ENCODE measurements at regions not wholly inside any gene's neighbourhood (a gene's known extent, or its start where the extent isn't known, plus 50 kb on each side); places are given as distances from the start of the nearest gene placed in this dataset.
A peak's percentile ranks its signal among the peaks of the same experiment; 100 is the strongest.
"Not testable (repeated sequence)": the region's sequence is repeated elsewhere in the genome, so short reads cannot be mapped to it uniquely, and the experiment has no call there.

DNA sequence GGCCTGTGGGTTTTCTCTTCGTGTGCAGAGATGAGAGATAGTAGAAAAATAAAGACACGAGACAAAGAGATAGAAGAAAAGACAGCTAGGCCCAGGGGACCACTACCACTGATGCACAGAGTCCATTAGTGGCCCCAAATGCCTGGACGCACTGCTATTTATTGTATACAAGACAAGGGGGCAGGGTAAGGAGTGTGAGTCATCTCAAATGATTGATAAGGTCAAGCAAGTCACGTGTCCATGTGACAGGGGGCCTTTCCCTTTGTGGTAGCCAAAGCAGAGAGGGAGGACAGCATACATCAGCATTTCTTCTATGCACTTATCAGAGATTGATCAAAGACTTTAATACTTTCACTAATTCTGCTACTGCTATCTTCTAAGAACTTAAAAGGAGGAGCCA is 53.0 kb upstream of the PRSS16 start:
- DNase-seq; H3K27me3 Mint-ChIP-seq (ENCODE audit: low read depth); POLR2A ChIA-PET; CTCF ChIA-PET; H3K4me1 Mint-ChIP-seq (ENCODE audit: low read depth); ATAC-seq; H3K27ac Mint-ChIP-seq; H3K36me3 Mint-ChIP-seq (ENCODE audit: low read depth); H3K4me3 Mint-ChIP-seq; H3K9me3 Mint-ChIP-seq (ENCODE audit: insufficient read depth): not testable (repeated sequence)

- CTCF ChIA-PET; H3K4me3 Mint-ChIP-seq; POLR2A ChIA-PET; ATAC-seq; H3K9me3 Mint-ChIP-seq (ENCODE audit: insufficient read depth); H3K27me3 Mint-ChIP-seq (ENCODE audit: low read depth); H3K27ac Mint-ChIP-seq; DNase-seq; H3K4me1 Mint-ChIP-seq (ENCODE audit: low read depth); H3K36me3 Mint-ChIP-seq (ENCODE audit: low read depth): not testable (repeated sequence)
Measured at GRCh38 chr6:27195547-27195946, 52.0 kb upstream of the PRSS16 start.

Small RNA genes in the stretch of these regions (microRNA-seq; reads per million reads assigned to microRNA genes)
- gene MIR3143: 50.5 reads per million, percentile 49 among the genes with 10 or more reads in this experiment
